Coronary artery (tissue), 2 donors: ENCODE measurements at regions not wholly inside any gene's neighbourhood (a gene's known extent, or its start where the extent isn't known, plus 50 kb on each side); places are given as distances from the start of the nearest gene placed in this dataset.

Experiments
- DNase-seq: peaks from one replicate; pipeline ENCODE4 v3.0.0-alpha.2; 2017; ENCODE audit warnings: low spot score
- H3K27ac ChIP-seq, 2 donors: fragments of 200-600 bp; sonication (generic); one replicate each; pipeline ENCODE4 v1.5.1; 2016 to 2019
- H3K4me3 ChIP-seq: fragments of 200-600 bp; sonication (generic); 2 replicates; pipeline ENCODE4 v1.5.1; 2016; ENCODE audit warnings: mild to moderate bottlenecking, moderate library complexity
- TF ChIP-seq, protein P1 (sequence below): fragments of 200-600 bp; sonication (generic); IDR thresholded peaks from one replicate; pipeline ENCODE4 v1.5.1; 2019; ENCODE audit warnings: antibody characterized with exemption

DNA sequence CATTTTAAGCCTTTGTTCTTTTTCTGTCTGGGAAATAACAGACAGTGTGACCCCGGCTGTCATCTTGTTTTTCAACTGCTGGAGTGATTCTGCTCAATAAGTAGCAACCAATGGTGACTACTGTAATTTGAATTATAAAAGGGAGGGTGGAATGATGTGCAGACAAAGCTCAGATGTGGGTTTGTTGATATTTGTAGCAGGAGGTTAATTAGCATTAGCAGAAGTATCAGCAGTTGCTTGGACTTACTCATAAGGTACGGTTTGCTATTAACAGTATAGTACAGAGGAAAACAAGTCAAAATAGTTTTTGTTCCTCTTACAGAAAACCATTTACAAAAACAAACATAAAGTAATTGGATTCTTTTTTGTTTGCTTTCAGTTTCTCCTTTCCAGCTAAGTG, 140.4 kb downstream of the TUSC1 start:
- no peak for DNase-seq
- TF ChIP-seq, protein P1, sequence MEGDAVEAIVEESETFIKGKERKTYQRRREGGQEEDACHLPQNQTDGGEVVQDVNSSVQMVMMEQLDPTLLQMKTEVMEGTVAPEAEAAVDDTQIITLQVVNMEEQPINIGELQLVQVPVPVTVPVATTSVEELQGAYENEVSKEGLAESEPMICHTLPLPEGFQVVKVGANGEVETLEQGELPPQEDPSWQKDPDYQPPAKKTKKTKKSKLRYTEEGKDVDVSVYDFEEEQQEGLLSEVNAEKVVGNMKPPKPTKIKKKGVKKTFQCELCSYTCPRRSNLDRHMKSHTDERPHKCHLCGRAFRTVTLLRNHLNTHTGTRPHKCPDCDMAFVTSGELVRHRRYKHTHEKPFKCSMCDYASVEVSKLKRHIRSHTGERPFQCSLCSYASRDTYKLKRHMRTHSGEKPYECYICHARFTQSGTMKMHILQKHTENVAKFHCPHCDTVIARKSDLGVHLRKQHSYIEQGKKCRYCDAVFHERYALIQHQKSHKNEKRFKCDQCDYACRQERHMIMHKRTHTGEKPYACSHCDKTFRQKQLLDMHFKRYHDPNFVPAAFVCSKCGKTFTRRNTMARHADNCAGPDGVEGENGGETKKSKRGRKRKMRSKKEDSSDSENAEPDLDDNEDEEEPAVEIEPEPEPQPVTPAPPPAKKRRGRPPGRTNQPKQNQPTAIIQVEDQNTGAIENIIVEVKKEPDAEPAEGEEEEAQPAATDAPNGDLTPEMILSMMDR = no peak
- Histone ChIP-seq H3K27ac (no peak overlapping the region), H3K4me3 (no peak overlapping the region)

DNA sequence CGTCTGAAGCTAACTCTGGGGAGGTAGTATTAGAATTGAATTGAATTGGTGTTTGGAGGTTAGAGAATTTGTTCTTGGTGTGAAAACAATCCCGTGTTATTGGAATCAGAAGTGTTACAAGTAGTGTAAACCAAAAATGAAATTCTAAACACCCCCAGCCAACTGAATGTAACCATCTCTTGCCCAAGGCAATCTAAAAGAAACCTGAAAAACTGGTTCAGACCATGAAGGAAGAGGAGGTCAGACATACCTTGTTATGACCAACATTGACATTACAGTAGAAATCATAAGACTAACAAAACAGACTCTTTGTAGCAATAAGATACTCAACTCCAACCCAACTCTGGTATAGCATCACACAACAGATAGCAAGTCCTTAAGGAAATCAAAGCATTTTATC, 159.0 kb downstream of the TUSC1 start:
- TF ChIP-seq, protein P1 = no peak
- Histone ChIP-seq H3K4me3 (no peak overlapping the region), H3K27ac (no peak overlapping the region)
- no peak for DNase-seq

DNA sequence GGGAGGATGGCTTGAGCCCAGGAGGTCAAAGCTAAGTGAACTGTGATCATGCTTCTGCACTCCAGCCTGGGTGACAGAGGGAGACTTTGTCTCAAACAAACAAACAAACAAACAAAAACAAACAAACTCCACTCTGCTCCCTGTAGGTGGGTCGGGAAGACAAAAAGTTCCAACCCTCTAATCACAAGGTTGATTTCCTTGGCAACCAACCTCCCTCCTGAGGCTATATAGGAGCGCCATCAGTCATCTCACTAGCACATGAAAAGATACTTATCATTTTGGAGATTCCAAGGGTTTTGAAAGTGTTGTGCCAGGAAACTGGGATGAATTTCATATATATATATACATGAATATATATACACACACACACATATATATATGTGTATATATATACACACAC, 160.5 kb downstream of the TUSC1 start:
- DNase-seq = no peak

DNA sequence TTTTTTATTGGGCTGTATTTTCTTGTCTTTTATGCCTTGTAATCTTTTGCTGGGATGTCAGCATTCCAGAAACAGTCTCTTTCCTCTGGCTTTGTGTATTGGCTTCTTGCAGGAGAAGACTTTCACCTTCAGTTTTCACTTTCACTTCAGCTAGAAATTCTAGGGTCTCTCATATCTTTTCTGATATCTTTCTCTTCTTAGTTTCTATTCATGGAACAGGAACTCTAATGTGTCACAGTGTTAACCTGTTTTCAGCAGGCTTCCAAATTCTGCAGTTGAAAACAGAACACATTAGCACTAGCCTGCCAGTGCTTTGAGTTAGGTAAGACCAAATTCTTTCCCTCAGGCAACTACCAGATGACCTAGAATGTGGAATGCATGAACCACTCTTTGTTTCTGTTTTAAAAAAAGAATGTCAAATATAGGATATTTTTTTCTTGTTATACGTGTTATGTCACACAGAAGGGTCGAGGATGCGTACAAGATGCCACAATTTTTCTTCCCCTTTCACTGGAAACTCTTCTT, 164.7 kb downstream of the TUSC1 start:
- H3K27ac ChIP-seq = no peak overlapping the region
- H3K4me3 ChIP-seq = no peak overlapping the region
- TF ChIP-seq, protein P1 = no peak
- no peak for DNase-seq

More for the DNA sequence above, 160.5 kb downstream of the TUSC1 start:
- TF ChIP-seq, protein P1 = no peak
- no peak overlapping the region for H3K27ac ChIP-seq
- no peak overlapping the region for H3K4me3 ChIP-seq

DNA sequence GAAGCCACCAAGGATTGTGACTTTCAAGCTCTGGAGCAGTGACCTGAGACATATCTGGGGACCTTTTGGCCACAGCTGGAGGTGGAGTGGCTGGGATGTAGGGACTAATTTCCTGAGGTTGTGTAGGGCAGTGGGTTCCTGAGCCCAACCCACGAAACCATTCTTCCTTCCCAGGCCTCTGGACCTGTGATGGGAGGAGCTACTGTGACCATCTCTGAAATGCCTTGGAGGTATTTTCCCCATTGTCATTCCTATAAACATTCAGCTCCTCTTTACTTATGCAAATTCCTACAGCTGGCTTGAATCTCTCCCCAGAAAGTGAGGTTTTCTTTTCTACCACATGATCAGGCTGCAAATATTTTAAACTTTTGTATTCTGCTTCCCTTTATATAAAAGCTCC, 172.6 kb downstream of the TUSC1 start:
- no peak overlapping the region for H3K4me3 ChIP-seq
- no peak overlapping the region for H3K27ac ChIP-seq
- TF ChIP-seq, protein P1 = no peak
- DNase-seq = no peak

DNA sequence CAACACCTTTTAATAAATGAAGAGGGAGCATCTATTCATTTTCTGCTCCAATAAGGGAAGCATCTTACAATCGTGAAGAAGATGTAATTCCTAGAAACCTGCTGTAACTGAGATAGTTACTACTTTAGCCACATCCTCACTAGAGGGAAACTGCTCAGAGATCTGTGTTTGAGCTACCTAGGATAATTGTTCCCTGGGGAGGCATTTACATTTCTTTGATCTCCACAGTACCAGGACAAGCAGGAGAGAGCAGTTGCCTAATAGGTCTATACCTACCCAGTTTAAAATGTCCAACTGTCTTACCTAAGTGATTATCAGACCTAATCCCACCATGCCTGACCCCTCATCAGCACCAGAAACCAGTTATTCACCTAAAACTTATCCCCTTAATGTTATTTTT, 196.9 kb downstream of the TUSC1 start:
- H3K27ac ChIP-seq = no peak overlapping the region
- no peak for DNase-seq
- no peak overlapping the region for H3K4me3 ChIP-seq
- TF ChIP-seq, protein P1 = no peak

DNA sequence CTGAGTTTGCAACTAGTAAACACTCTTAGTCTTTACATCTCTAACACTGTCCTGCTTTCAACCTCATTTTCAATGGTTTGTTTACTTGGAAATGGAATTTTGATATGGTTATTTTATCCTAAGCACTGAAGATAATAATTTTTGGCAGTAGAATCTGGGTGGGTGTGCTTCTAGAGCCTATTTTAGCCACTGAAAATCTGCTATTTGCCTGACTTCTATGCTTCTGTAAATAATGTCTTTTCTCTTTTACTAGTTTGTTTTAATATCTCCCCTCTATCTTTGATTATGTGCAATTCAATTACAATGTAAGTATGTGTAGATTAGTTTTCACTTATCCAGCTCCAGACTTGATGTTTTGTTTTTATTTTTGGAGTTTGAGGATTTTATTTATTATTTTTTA, 197.5 kb downstream of the TUSC1 start:
- Histone ChIP-seq H3K27ac (no peak overlapping the region), H3K4me3 (no peak overlapping the region)
- TF ChIP-seq, protein P1 = no peak
- no peak for DNase-seq
